OCI-LY3 (cell line): ENCODE measurements at regions not wholly inside any gene's neighbourhood (a gene's known extent, or its start where the extent isn't known, plus 50 kb on each side); places are given as distances from the start of the nearest gene placed in this dataset.

ENCODE experiments used
- H2AFZ ChIP-seq: fragments of 200-600, 300-600 bp; shearing (Covaris generic); 2 replicates; pipeline ENCODE4 v1.6.0; 2014; ENCODE audit warnings: antibody characterized with exemption, low read depth, low read length
- H3K27ac ChIP-seq: fragments of 200-600, 300-600 bp; sonication (generic); 2 replicates; pipeline ENCODE4 v1.5.1; 2014; ENCODE audit warnings: mild to moderate bottlenecking, low read length, moderate library complexity, mixed read lengths
- H3K27me3 ChIP-seq: fragments of 200-600, 300-600 bp; sonication (generic); 2 replicates; pipeline ENCODE4 v1.6.1; 2014; ENCODE audit warnings: low read depth, low read length, mixed read lengths
- H3K36me3 ChIP-seq: fragments of 200-600, 300-600 bp; sonication (generic); replicated peaks from 2 replicates; pipeline ENCODE3; 2014; ENCODE audit warnings: low read depth, low read length, mixed read lengths
- H3K4me1 ChIP-seq: fragments of 300-600, 200-600 bp; sonication (generic); 2 replicates; pipeline ENCODE4 v1.6.1; 2014; ENCODE audit warnings: low read length, mixed read lengths
- H3K4me2 ChIP-seq: fragments of 200-600, 300-600 bp; sonication (generic); 2 replicates; pipeline ENCODE4 v1.6.1; 2014; ENCODE audit warnings: low read length, mixed read lengths
- H3K4me3 ChIP-seq: fragments of 300-600, 200-600 bp; sonication (generic); 2 replicates; pipeline ENCODE4 v1.5.1; 2014; ENCODE audit warnings: antibody characterized with exemption, mild to moderate bottlenecking, low read length, moderate library complexity
- H3K79me2 ChIP-seq: fragments of 300-600, 200-600 bp; shearing (Covaris generic); 2 replicates; pipeline ENCODE4 v1.6.1; 2014; ENCODE audit warnings: mild to moderate bottlenecking, low read length, mixed read lengths
- H3K9ac ChIP-seq: fragments of 300-600, 200-600 bp; shearing (Covaris generic); 2 replicates; pipeline ENCODE4 v1.6.0; 2014; ENCODE audit warnings: mild to moderate bottlenecking, low read length, moderate library complexity
- H3K9me3 ChIP-seq: fragments of 200-600, 300-600 bp; shearing (Covaris generic); 2 replicates; pipeline ENCODE4 v1.6.1; 2014; ENCODE audit warnings: low read length, mixed read lengths; ENCODE audit not compliant: insufficient read depth
- H4K20me1 ChIP-seq: fragments of 200-600, 300-600 bp; sonication (generic); 2 replicates; pipeline ENCODE4 v1.6.1; 2016; ENCODE audit warnings: low read length, mixed read lengths; ENCODE audit not compliant: insufficient read depth
- EZH2phosphoT487 ChIP-seq: fragments of 200-600 bp; shearing (Covaris generic); IDR thresholded peaks from 2 replicates; pipeline ENCODE4 v1.6.1; 2018; ENCODE audit warnings: antibody characterized with exemption, mixed run types, low read depth
- TF ChIP-seq, protein P1 (sequence below): fragments of 200-600, 300-600 bp; sonication (generic); IDR thresholded peaks from 2 replicates; pipeline ENCODE4 v1.5.1; 2014; ENCODE audit warnings: antibody characterized with exemption, low read length, low read depth

DNA sequence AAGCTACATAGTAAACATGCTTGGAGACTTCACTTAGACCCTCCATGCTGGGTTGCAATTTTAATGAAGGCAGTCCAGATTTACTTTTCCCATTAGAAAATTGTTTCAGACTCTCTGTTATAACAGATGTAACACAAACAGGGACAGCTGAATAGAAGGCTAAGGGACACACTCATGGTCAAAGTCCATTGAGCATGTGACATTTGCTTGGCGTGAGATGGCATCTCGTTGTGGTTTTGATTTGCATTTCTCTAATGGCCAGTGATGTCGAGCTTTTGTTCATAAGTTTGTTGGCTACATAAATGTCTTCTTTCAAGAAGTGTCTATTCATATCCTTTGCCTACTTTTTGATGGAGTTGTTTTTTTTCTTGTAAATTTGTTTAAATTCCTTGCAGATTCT is 358.2 kb upstream of the CLNK start:
- Histone ChIP-seq H3K4me3 (no peak overlapping the region), H3K27me3 (no peaks in the 10 kb centered on the region), H3K4me2 (no peak overlapping the region), H3K79me2 (no peaks in the 10 kb centered on the region), H2AFZ (no peak overlapping the region), H3K36me3 (no peaks in the 10 kb centered on the region), H4K20me1 (no peaks in the 10 kb centered on the region), H3K9ac (no peak overlapping the region), H3K9me3 (no peaks in the 10 kb centered on the region), H3K4me1 (no peaks in the 10 kb centered on the region), H3K27ac (no peak overlapping the region)
- TF ChIP-seq EZH2phosphoT487: no peak
- TF ChIP-seq, protein P1, sequence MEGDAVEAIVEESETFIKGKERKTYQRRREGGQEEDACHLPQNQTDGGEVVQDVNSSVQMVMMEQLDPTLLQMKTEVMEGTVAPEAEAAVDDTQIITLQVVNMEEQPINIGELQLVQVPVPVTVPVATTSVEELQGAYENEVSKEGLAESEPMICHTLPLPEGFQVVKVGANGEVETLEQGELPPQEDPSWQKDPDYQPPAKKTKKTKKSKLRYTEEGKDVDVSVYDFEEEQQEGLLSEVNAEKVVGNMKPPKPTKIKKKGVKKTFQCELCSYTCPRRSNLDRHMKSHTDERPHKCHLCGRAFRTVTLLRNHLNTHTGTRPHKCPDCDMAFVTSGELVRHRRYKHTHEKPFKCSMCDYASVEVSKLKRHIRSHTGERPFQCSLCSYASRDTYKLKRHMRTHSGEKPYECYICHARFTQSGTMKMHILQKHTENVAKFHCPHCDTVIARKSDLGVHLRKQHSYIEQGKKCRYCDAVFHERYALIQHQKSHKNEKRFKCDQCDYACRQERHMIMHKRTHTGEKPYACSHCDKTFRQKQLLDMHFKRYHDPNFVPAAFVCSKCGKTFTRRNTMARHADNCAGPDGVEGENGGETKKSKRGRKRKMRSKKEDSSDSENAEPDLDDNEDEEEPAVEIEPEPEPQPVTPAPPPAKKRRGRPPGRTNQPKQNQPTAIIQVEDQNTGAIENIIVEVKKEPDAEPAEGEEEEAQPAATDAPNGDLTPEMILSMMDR: no peak

DNA sequence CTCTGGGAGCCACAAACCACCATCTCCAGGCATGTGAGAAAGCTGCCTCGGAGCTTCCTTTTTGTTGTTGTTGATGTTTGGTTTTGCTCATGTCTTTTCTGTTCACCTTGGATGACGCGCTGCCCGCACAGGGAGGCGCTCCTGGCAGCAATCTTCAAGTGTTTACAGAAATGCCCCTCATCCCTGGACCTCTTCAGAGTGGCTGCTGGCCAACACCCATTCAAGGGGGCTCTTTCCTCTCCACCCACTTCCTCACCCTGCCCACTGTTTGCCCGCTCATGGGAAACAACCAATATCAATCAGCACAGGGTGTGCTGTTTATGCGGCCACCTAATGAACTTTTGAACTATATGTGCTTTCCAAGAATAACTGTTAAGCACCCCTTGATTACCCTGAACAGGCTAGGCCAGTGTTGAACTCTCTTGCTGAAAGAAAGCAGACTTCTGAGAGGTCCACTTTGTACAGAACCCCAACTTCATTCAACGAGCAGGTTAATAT is 355.1 kb upstream of the CLNK start:
- no peaks in the 10 kb centered on the region for H4K20me1 ChIP-seq

DNA sequence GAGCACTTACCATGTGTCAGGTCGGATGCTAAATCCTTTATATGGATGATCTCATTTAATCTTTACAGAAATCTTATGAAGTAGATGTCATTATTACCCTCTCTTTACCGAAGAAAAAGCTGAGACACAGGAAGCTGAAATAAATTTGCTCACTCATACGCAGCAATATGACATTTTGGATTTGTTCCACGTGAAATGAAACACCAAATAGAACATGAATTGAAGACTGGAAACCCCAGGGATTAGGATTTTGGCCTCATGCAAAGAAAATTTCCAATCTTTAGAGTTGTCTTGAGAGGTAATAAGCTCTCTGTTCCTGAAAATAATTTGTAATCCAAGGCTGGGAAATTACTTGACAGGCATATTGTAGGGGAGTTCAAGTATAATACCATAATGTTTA is 354.4 kb upstream of the CLNK start:
- H3K4me2 ChIP-seq: no peak overlapping the region
- H3K9me3 ChIP-seq: no peaks in the 10 kb centered on the region
- TF ChIP-seq, protein P1: no peak
- TF ChIP-seq EZH2phosphoT487: no peak
- H3K4me3 ChIP-seq: no peak overlapping the region
- no peaks in the 10 kb centered on the region for H3K36me3 ChIP-seq
- no peaks in the 10 kb centered on the region for H3K27me3 ChIP-seq
- H3K27ac ChIP-seq: no peak overlapping the region
- no peaks in the 10 kb centered on the region for H3K79me2 ChIP-seq
- H2AFZ ChIP-seq: no peak overlapping the region
- H3K9ac ChIP-seq: no peak overlapping the region
- H3K4me1 ChIP-seq: no peaks in the 10 kb centered on the region
- H4K20me1 ChIP-seq: no peaks in the 10 kb centered on the region

More for the DNA sequence above, 355.1 kb upstream of the CLNK start:
- H3K79me2 ChIP-seq: no peaks in the 10 kb centered on the region
- no peaks in the 10 kb centered on the region for H3K9me3 ChIP-seq
- H3K36me3 ChIP-seq: no peaks in the 10 kb centered on the region
- no peaks in the 10 kb centered on the region for H3K27me3 ChIP-seq
- no peaks in the 10 kb centered on the region for H3K4me1 ChIP-seq
- no peak overlapping the region for H3K4me2 ChIP-seq
- H2AFZ ChIP-seq: no peak overlapping the region
- no peak for TF ChIP-seq EZH2phosphoT487
- TF ChIP-seq, protein P1: no peak
- H3K4me3 ChIP-seq: no peak overlapping the region
- no peak overlapping the region for H3K9ac ChIP-seq
- no peak overlapping the region for H3K27ac ChIP-seq

DNA sequence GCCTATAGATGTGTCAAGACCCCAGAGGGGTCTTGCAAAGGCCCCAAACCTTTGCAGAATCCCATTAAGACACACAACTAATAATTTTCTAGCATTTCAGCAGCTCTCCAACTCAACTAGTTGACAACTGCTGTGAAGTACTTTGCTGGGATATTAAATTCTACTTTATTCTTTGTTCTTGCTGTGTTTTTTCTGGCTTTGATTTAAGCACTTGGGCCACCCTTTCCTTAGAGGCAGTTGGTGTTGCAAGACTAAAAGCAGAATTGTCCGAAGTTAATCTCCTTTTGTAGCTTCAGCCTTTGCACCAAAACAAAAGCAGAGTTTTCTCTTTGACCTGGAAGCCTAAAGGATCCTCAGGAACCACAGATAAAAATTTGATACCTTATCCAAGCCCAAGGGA is 353.1 kb upstream of the CLNK start:
- Histone ChIP-seq H3K4me1 (no peaks in the 10 kb centered on the region), H3K79me2 (no peaks in the 10 kb centered on the region), H2AFZ (no peak overlapping the region), H3K4me2 (no peak overlapping the region), H3K27me3 (no peaks in the 10 kb centered on the region), H3K9me3 (0 out of 2 replicates have a peak, but pooled peaks cover 2% of the 10 kb centered on the region), H4K20me1 (no peaks in the 10 kb centered on the region), H3K36me3 (no peaks in the 10 kb centered on the region), H3K4me3 (no peak overlapping the region), H3K27ac (no peak overlapping the region), H3K9ac (no peak overlapping the region)
- TF ChIP-seq, protein P1: no peak
- no peak for TF ChIP-seq EZH2phosphoT487
